Lower leg skin (tissue), 4 donors: ENCODE measurements at regions not wholly inside any gene's neighbourhood (a gene's known extent, or its start where the extent isn't known, plus 50 kb on each side); places are given as distances from the start of the nearest gene placed in this dataset.

Source experiments
- DNase-seq, 2 donors: peaks; one replicate each; pipeline ENCODE4 v3.0.0-alpha.2; 2019; ENCODE audit warnings: low spot score in 2 of 2
- H3K4me3 ChIP-seq: fragments of 200-600 bp; sonication (generic); 2 replicates; pipeline ENCODE4 v1.5.1; 2017; ENCODE audit warnings: mild to moderate bottlenecking, low read depth; ENCODE audit not compliant: poor library complexity, severe bottlenecking
- POLR2A ChIP-seq, 2 donors: fragments of 450-650 bp; IDR thresholded peaks; one replicate each; pipeline ENCODE4 v1.6.1; 2016 to 2017; ENCODE audit warnings: antibody characterized with exemption in 2 of 2, mild to moderate bottlenecking in 1 of 2, moderate library complexity in 1 of 2
- WGBS, 2 donors: methylation state at CpG; one replicate each; pipeline ENCODE4 v1.1.5; 2018; 5-methylcytosine and 5-hydroxymethylcytosine counted together
- intact Hi-C: fragments of 100-400 bp; cut with DNase I; formaldehyde crosslinking; loops from one replicate; pipeline ENCODE4 v1.15.0; 2023; ENCODE audit warnings: low total_unique reads
- TF ChIP-seq, protein P1 (sequence below), 3 donors: fragments of 450-650 bp; IDR thresholded peaks; one replicate each; pipeline ENCODE4 v1.5.1; 2016; ENCODE audit warnings: antibody characterized with exemption in 3 of 3, mild to moderate bottlenecking in 3 of 3, moderate library complexity in 2 of 3

- no peak overlapping the region for H3K4me3 ChIP-seq
- intact Hi-C loops = no loop called here
- 81 to 84% methylated on average over 2 of the region's 2 CpGs for WGBS, 2 donors
- DNase-seq = no peak
- TF ChIP-seq POLR2A (IDR thresholded peaks at IDR 0.05) = no peak
- TF ChIP-seq, protein P1, sequence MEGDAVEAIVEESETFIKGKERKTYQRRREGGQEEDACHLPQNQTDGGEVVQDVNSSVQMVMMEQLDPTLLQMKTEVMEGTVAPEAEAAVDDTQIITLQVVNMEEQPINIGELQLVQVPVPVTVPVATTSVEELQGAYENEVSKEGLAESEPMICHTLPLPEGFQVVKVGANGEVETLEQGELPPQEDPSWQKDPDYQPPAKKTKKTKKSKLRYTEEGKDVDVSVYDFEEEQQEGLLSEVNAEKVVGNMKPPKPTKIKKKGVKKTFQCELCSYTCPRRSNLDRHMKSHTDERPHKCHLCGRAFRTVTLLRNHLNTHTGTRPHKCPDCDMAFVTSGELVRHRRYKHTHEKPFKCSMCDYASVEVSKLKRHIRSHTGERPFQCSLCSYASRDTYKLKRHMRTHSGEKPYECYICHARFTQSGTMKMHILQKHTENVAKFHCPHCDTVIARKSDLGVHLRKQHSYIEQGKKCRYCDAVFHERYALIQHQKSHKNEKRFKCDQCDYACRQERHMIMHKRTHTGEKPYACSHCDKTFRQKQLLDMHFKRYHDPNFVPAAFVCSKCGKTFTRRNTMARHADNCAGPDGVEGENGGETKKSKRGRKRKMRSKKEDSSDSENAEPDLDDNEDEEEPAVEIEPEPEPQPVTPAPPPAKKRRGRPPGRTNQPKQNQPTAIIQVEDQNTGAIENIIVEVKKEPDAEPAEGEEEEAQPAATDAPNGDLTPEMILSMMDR (IDR thresholded peaks at IDR 0.05) = no peak
Measured at GRCh38 chr13:102510072-102510471, 86.7 kb upstream of the TPP2 start.

DNA sequence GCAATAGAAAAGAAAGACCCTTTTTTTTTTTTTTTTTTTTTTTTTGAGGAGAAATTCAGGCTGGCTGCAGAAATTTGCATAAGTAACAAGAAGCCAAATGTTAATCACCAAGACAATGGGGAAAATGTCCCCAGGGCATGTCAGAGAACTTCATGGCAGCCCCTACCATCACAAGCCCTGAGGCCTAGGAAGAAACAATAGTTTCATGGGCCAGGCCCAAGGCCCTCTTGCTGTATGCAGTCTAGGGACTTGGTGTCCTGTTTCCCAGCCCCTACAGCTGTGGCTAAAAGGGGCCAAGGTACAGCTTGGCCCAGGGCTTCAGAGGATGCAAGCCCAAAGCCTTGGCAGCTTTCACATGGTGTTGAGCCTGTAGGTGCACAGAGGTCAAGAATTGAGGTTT is 88.4 kb upstream of the TPP2 start:
- H3K4me3 ChIP-seq = no peak overlapping the region
- intact Hi-C loops = no loop called here
- no peak for DNase-seq
- TF ChIP-seq, protein P1 (IDR thresholded peaks at IDR 0.05) = no peak
- TF ChIP-seq POLR2A (IDR thresholded peaks at IDR 0.05) = no peak

- DNase-seq = no peak
- no peak overlapping the region for H3K4me3 ChIP-seq
- no peak for TF ChIP-seq POLR2A (IDR thresholded peaks at IDR 0.05)
- TF ChIP-seq, protein P1 (IDR thresholded peaks at IDR 0.05) = no peak
- intact Hi-C loops = no loop called here
- WGBS, 2 donors = 78 to 85% methylated on average over 4 of the region's 4 CpGs
Measured at GRCh38 chr13:102504002-102504401, 92.8 kb upstream of the TPP2 start.

- WGBS, 2 donors = 31 to 33% methylated on average over 1 of the region's 1 CpG
- no peak overlapping the region for H3K4me3 ChIP-seq
- TF ChIP-seq, protein P1 (IDR thresholded peaks at IDR 0.05) = no peak
- TF ChIP-seq POLR2A (IDR thresholded peaks at IDR 0.05) = no peak
- DNase-seq = no peak
- intact Hi-C loops = no loop called here
Measured at GRCh38 chr13:102495663-102496062, 93.8 kb upstream of the FGF14 start.

DNA sequence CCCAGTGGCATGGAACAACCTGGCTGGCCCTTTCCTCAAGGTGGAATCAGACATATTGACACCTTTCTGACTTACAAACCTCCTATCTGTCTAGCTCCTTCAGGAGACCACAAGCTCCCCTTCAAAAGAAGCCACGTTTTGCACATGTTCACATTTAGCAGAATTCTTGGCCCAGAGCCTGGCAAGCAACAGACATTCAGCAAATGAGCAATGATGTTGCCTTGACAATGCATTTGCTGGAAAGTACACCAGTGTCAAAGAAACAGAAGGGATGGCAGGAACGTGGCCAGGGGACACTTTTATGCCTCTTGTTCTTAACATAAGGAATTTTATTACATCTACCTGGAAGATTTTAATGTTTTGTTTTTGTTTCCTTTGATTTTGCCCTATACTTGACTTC is 85.5 kb upstream of the FGF14 start:
- WGBS, 2 donors = 19 to 20% methylated on average over 2 of the region's 2 CpGs

GRCh38 chr13:102484329-102484728 is 82.5 kb upstream of the FGF14 start:
- H3K4me3 ChIP-seq = no peak overlapping the region
- intact Hi-C loops = no loop called here
- WGBS, 2 donors = 29 to 32% methylated on average over 2 of the region's 2 CpGs
- no peak for DNase-seq
- no peak for TF ChIP-seq POLR2A (IDR thresholded peaks at IDR 0.05)
- TF ChIP-seq, protein P1 (IDR thresholded peaks at IDR 0.05) = no peak

More for the DNA sequence above, 85.5 kb upstream of the FGF14 start:
- intact Hi-C loops = no loop called here
- no peak overlapping the region for H3K4me3 ChIP-seq
- DNase-seq = no peak
- TF ChIP-seq POLR2A (IDR thresholded peaks at IDR 0.05) = no peak
- TF ChIP-seq, protein P1 (IDR thresholded peaks at IDR 0.05) = no peak
